ENCODE measurements at regions not wholly inside any gene's neighbourhood (a gene's known extent, or its start where the extent isn't known, plus 50 kb on each side); places are given as distances from the start of the nearest gene placed in this dataset.

GRCh38 chr12:83691730-83692129, 1005.0 kb downstream of the TMTC2 start:
- Mint-ChIP-seq H3K27ac (no peak overlapping the region), H3K27me3 (peaks cover 0 to 2% of the 10 kb centered on the region in 2 donors), H3K4me3 (no peak overlapping the region), H3K9me3 (peaks cover 1 to 19% (median 2%) of the 10 kb centered on the region in 5 donors), H3K36me3 (no peaks in the 10 kb centered on the region), H3K4me1 (no peaks in the 10 kb centered on the region)
- ChIA-PET POLR2A (no interaction called here), CTCF (no interaction called here)
- Histone ChIP-seq H3K4me1 (ENCODE audit: insufficient read depth, low read length) (no peaks in the 10 kb centered on the region), H3K4me3 (ENCODE audit: low read length) (no peak overlapping the region), H3K36me3 (ENCODE audit: insufficient read depth, low read length) (no peaks in the 10 kb centered on the region), H3K9me3 (ENCODE audit: low read length) (no peaks in the 10 kb centered on the region), H3K27ac (ENCODE audit: low read depth, low read length) (no peak overlapping the region), H3K27me3 (ENCODE audit: insufficient read depth, low read length, poor library complexity, severe bottlenecking) (no peaks in the 10 kb centered on the region)
- DNase-seq: no peak

- CTCF ChIA-PET: no interaction called here
- no peaks in the 10 kb centered on the region for H3K4me1 ChIP-seq (ENCODE audit: insufficient read depth, low read length)
- no peaks in the 10 kb centered on the region for H3K4me1 Mint-ChIP-seq
- no peaks in the 10 kb centered on the region for H3K9me3 ChIP-seq (ENCODE audit: low read length)
- no peak overlapping the region for H3K27ac Mint-ChIP-seq
- no peak overlapping the region for H3K4me3 ChIP-seq (ENCODE audit: low read length)
- no peaks in the 10 kb centered on the region for H3K36me3 ChIP-seq (ENCODE audit: insufficient read depth, low read length)
- H3K27me3 Mint-ChIP-seq: peaks cover 0 to 2% of the 10 kb centered on the region in 2 donors
- H3K27me3 ChIP-seq (ENCODE audit: insufficient read depth, low read length, poor library complexity, severe bottlenecking): no peaks in the 10 kb centered on the region
- POLR2A ChIA-PET: no interaction called here
- no peak overlapping the region for H3K27ac ChIP-seq (ENCODE audit: low read depth, low read length)
- no peaks in the 10 kb centered on the region for H3K36me3 Mint-ChIP-seq
- DNase-seq: no peak
- peaks cover 1 to 19% (median 2%) of the 10 kb centered on the region in 5 donors for H3K9me3 Mint-ChIP-seq
- no peak overlapping the region for H3K4me3 Mint-ChIP-seq
Measured at GRCh38 chr12:83690465-83690864, 1003.8 kb downstream of the TMTC2 start.

- H3K4me1 Mint-ChIP-seq: no peaks in the 10 kb centered on the region
- Histone ChIP-seq H3K4me3 (ENCODE audit: low read length) (no peak overlapping the region), H3K4me1 (ENCODE audit: insufficient read depth, low read length) (no peaks in the 10 kb centered on the region), H3K9me3 (ENCODE audit: low read length) (no peaks in the 10 kb centered on the region), H3K36me3 (ENCODE audit: insufficient read depth, low read length) (no peaks in the 10 kb centered on the region), H3K27ac (ENCODE audit: low read depth, low read length) (no peak overlapping the region), H3K27me3 (ENCODE audit: insufficient read depth, low read length, poor library complexity, severe bottlenecking) (no peaks in the 10 kb centered on the region)
- CTCF ChIA-PET: no interaction called here
- POLR2A ChIA-PET: no interaction called here
- H3K27me3 Mint-ChIP-seq: no peaks in the 10 kb centered on the region
- peaks cover 1 to 23% (median 3%) of the 10 kb centered on the region in 5 donors for H3K9me3 Mint-ChIP-seq
- H3K4me3 Mint-ChIP-seq: no peak overlapping the region
- no peak overlapping the region for H3K27ac Mint-ChIP-seq
- H3K36me3 Mint-ChIP-seq: no peaks in the 10 kb centered on the region
- DNase-seq: no peak
Measured at GRCh38 chr12:83689333-83689732, 1002.6 kb downstream of the TMTC2 start.

- H3K9me3 Mint-ChIP-seq: peaks cover 0 to 4% (median 2%) of the 10 kb centered on the region in 5 donors
- DNase-seq: no peak
- no peak overlapping the region for H3K27ac Mint-ChIP-seq
- H3K27me3 Mint-ChIP-seq: no peaks in the 10 kb centered on the region
- no peaks in the 10 kb centered on the region for H3K36me3 Mint-ChIP-seq
- no peaks in the 10 kb centered on the region for H3K4me1 Mint-ChIP-seq
- no peak overlapping the region for H3K4me3 ChIP-seq (ENCODE audit: low read length)
- H3K4me1 ChIP-seq (ENCODE audit: insufficient read depth, low read length): no peaks in the 10 kb centered on the region
- no peak overlapping the region for H3K4me3 Mint-ChIP-seq
- H3K9me3 ChIP-seq (ENCODE audit: low read length): no peaks in the 10 kb centered on the region
- POLR2A ChIA-PET: no interaction called here
- no peaks in the 10 kb centered on the region for H3K36me3 ChIP-seq (ENCODE audit: insufficient read depth, low read length)
- no peak overlapping the region for H3K27ac ChIP-seq (ENCODE audit: low read depth, low read length)
- CTCF ChIA-PET: no interaction called here
- no peaks in the 10 kb centered on the region for H3K27me3 ChIP-seq (ENCODE audit: insufficient read depth, low read length, poor library complexity, severe bottlenecking)
Measured at GRCh38 chr12:83676781-83677295, 990.1 kb downstream of the TMTC2 start.

- POLR2A ChIA-PET: no interaction called here
- no peak overlapping the region for H3K4me3 ChIP-seq (ENCODE audit: low read length)
- no peaks in the 10 kb centered on the region for H3K27me3 ChIP-seq (ENCODE audit: insufficient read depth, low read length, poor library complexity, severe bottlenecking)
- H3K9me3 Mint-ChIP-seq: peaks cover 0 to 13% (median 0%) of the 10 kb centered on the region in 5 donors
- H3K27ac Mint-ChIP-seq: no peak overlapping the region
- H3K27ac ChIP-seq (ENCODE audit: low read depth, low read length): no peak overlapping the region
- no peaks in the 10 kb centered on the region for H3K36me3 Mint-ChIP-seq
- no peaks in the 10 kb centered on the region for H3K4me1 ChIP-seq (ENCODE audit: insufficient read depth, low read length)
- H3K27me3 Mint-ChIP-seq: no peaks in the 10 kb centered on the region
- no peaks in the 10 kb centered on the region for H3K4me1 Mint-ChIP-seq
- no peak overlapping the region for H3K4me3 Mint-ChIP-seq
- DNase-seq: no peak
- CTCF ChIA-PET: no interaction called here
- no peaks in the 10 kb centered on the region for H3K36me3 ChIP-seq (ENCODE audit: insufficient read depth, low read length)
- no peaks in the 10 kb centered on the region for H3K9me3 ChIP-seq (ENCODE audit: low read length)
Measured at GRCh38 chr12:83666690-83667089, 980.0 kb downstream of the TMTC2 start.

- H3K36me3 Mint-ChIP-seq: no peaks in the 10 kb centered on the region
- no peaks in the 10 kb centered on the region for H3K4me1 Mint-ChIP-seq
- Histone ChIP-seq H3K4me1 (ENCODE audit: insufficient read depth, low read length) (no peaks in the 10 kb centered on the region), H3K27me3 (ENCODE audit: insufficient read depth, low read length, poor library complexity, severe bottlenecking) (no peaks in the 10 kb centered on the region), H3K9me3 (ENCODE audit: low read length) (no peaks in the 10 kb centered on the region), H3K36me3 (ENCODE audit: insufficient read depth, low read length) (no peaks in the 10 kb centered on the region), H3K4me3 (ENCODE audit: low read length) (no peak overlapping the region), H3K27ac (ENCODE audit: low read depth, low read length) (no peak overlapping the region)
- no peak overlapping the region for H3K27ac Mint-ChIP-seq
- DNase-seq: no peak
- H3K27me3 Mint-ChIP-seq: no peaks in the 10 kb centered on the region
- no peak overlapping the region for H3K4me3 Mint-ChIP-seq
- H3K9me3 Mint-ChIP-seq: peaks cover 0 to 19% (median 0%) of the 10 kb centered on the region in 5 donors
- ChIA-PET POLR2A (no interaction called here), CTCF (no interaction called here)
Measured at GRCh38 chr12:83665634-83666218, 979.0 kb downstream of the TMTC2 start.

GRCh38 chr12:83664650-83665049, 977.9 kb downstream of the TMTC2 start:
- no peak for DNase-seq
- H3K9me3 Mint-ChIP-seq: peaks cover 0 to 19% (median 0%) of the 10 kb centered on the region in 5 donors
- no peaks in the 10 kb centered on the region for H3K4me1 Mint-ChIP-seq
- no peaks in the 10 kb centered on the region for H3K27me3 Mint-ChIP-seq
- no peaks in the 10 kb centered on the region for H3K36me3 Mint-ChIP-seq
- H3K4me3 ChIP-seq (ENCODE audit: low read length): no peak overlapping the region
- H3K27ac Mint-ChIP-seq: no peak overlapping the region
- no peaks in the 10 kb centered on the region for H3K27me3 ChIP-seq (ENCODE audit: insufficient read depth, low read length, poor library complexity, severe bottlenecking)
- no peak overlapping the region for H3K4me3 Mint-ChIP-seq
- no peaks in the 10 kb centered on the region for H3K4me1 ChIP-seq (ENCODE audit: insufficient read depth, low read length)
- ChIA-PET POLR2A (no interaction called here), CTCF (no interaction called here)
- H3K27ac ChIP-seq (ENCODE audit: low read depth, low read length): no peak overlapping the region
- H3K9me3 ChIP-seq (ENCODE audit: low read length): no peaks in the 10 kb centered on the region
- H3K36me3 ChIP-seq (ENCODE audit: insufficient read depth, low read length): no peaks in the 10 kb centered on the region

- Histone ChIP-seq H3K27me3 (ENCODE audit: insufficient read depth, low read length, poor library complexity, severe bottlenecking) (no peaks in the 10 kb centered on the region), H3K36me3 (ENCODE audit: insufficient read depth, low read length) (no peaks in the 10 kb centered on the region), H3K4me3 (ENCODE audit: low read length) (no peak overlapping the region), H3K27ac (ENCODE audit: low read depth, low read length) (no peak overlapping the region), H3K4me1 (ENCODE audit: insufficient read depth, low read length) (no peaks in the 10 kb centered on the region), H3K9me3 (ENCODE audit: low read length) (no peaks in the 10 kb centered on the region)
- no peak overlapping the region for H3K4me3 Mint-ChIP-seq
- DNase-seq: no peak
- ChIA-PET CTCF (no interaction called here), POLR2A (interaction anchor here (0.5 kb wide), 1 partner anchor 815 kb away, joined by 4 read pairs; no protein-coding TSS in a partner anchor)
- H3K9me3 Mint-ChIP-seq: peaks cover 0 to 14% (median 0%) of the 10 kb centered on the region in 5 donors
- H3K27me3 Mint-ChIP-seq: peaks cover 0 to 1% of the 10 kb centered on the region in 2 donors
- H3K4me1 Mint-ChIP-seq: no peaks in the 10 kb centered on the region
- no peak overlapping the region for H3K27ac Mint-ChIP-seq
- no peaks in the 10 kb centered on the region for H3K36me3 Mint-ChIP-seq
Measured at GRCh38 chr12:83660727-83661358, 974.1 kb downstream of the TMTC2 start.
